Activated gamma-delta T cell treated with Interleukin-2 at 50 U/mL for 16 hours (primary cell): ENCODE measurements at regions not wholly inside any gene's neighbourhood (a gene's known extent, or its start where the extent isn't known, plus 50 kb on each side); places are given as distances from the start of the nearest gene placed in this dataset.
"Not testable (repeated sequence)": the region's sequence is repeated elsewhere in the genome, so short reads cannot be mapped to it uniquely, and the experiment has no call there.

Experiments used
- DNase-seq: peaks from one replicate; pipeline ENCODE4 v3.0.0-alpha.2; 2020

- not testable (repeated sequence) for DNase-seq
Observed at GRCh38 chr6:158881276-158881675, 62.1 kb upstream of the EZR start.

GRCh38 chr6:158879180-158879579 is 60.0 kb upstream of the EZR start:
- DNase-seq: no peak

GRCh38 chr6:158877716-158878115 is 58.5 kb upstream of the EZR start:
- no peak for DNase-seq

GRCh38 chr6:158876886-158877285 is 57.7 kb upstream of the EZR start:
- no peak for DNase-seq

GRCh38 chr6:158870649-158870957 is 51.4 kb upstream of the EZR start:
- no peak for DNase-seq

DNA sequence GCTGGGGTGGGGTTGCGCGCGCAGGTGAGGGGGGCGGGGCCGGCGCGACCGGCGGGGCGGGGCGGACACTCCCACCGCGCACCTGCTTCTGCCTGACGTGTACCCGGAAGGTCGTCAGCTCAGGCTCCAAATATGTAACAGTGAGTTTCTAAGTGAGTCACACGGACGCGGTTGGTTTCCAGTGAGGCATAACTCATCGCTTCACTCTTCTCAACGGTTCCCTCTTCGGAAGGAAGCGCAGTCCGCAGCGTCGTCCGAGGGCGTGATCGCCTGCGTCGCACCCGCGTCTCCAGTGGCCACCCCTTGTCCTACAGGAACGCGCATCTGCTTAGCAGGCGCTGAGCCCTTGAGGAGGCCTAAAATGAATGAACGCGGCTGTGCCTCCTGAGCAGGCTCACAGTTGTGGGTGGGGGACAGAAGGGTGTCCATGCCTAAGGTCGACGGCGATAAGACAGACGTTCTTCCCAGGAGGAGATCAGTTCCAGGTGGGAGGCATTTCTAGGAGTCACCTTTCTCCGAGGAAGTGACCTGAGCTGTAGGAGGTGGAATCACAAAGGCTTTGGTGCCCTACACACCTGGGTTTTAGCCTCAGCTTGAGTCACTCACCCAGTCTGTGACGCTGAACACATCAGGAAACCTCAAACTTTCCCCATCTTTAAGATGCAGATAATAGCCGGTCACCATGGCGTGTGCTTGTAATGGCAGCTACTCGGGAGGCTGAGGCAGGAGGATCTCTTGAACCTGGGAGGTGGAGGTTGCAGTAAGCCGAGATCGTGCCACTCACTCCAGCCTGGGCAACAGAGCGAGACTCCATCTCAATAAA is 50.9 kb upstream of the EZR start:
- DNase-seq: peak; percentile 36

GRCh38 chr6:158868890-158869825 is 50.0 kb upstream of the EZR start:
- DNase-seq: peak; percentile 97
